GM19395 (cell line): ENCODE measurements at regions not wholly inside any gene's neighbourhood (a gene's known extent, or its start where the extent isn't known, plus 50 kb on each side); places are given as distances from the start of the nearest gene placed in this dataset.
"Not testable (repeated sequence)": the region's sequence is repeated elsewhere in the genome, so short reads cannot be mapped to it uniquely, and the experiment has no call there.

Experiments
- ATAC-seq: cut with Tn5 transposase; IDR thresholded peaks from one replicate; pipeline ENCODE4 v1.9.1; 2021; ENCODE audit warnings: mild to moderate bottlenecking, moderate library complexity; ENCODE audit not compliant: unreplicated experiment

- not testable (repeated sequence) for ATAC-seq
These were observed 231.5 kb downstream of the NPIPA7 start for GRCh38 chr16:16610389-16610967.

GRCh38 chr16:16613212-16613611, 234.3 kb downstream of the NPIPA7 start:
- ATAC-seq: not testable (repeated sequence)

GRCh38 chr16:16614484-16614883, 235.5 kb downstream of the NPIPA7 start:
- not testable (repeated sequence) for ATAC-seq

GRCh38 chr16:16618963-16619465, 240.1 kb downstream of the NPIPA7 start:
- not testable (repeated sequence) for ATAC-seq

- ATAC-seq: not testable (repeated sequence)
These were observed 245.4 kb downstream of the NPIPA7 start for GRCh38 chr16:16624367-16624766.

GRCh38 chr16:16625140-16625539, 246.2 kb downstream of the NPIPA7 start:
- not testable (repeated sequence) for ATAC-seq

GRCh38 chr16:16627865-16628264, 248.9 kb downstream of the NPIPA7 start:
- not testable (repeated sequence) for ATAC-seq

- ATAC-seq: not testable (repeated sequence)
These were observed 259.3 kb downstream of the NPIPA7 start for GRCh38 chr16:16638231-16638630.

- ATAC-seq: not testable (repeated sequence)
These were observed 259.8 kb downstream of the NPIPA7 start for GRCh38 chr16:16638714-16639113.

GRCh38 chr16:16643828-16644227, 264.9 kb downstream of the NPIPA7 start:
- not testable (repeated sequence) for ATAC-seq

- not testable (repeated sequence) for ATAC-seq
These were observed 269.1 kb downstream of the NPIPA7 start for GRCh38 chr16:16648002-16648401.

GRCh38 chr16:16672180-16672812, 293.4 kb downstream of the NPIPA7 start:
- ATAC-seq: not testable (repeated sequence)

GRCh38 chr16:16674820-16675219, 295.9 kb downstream of the NPIPA7 start:
- ATAC-seq: not testable (repeated sequence)

- not testable (repeated sequence) for ATAC-seq
These were observed 342.9 kb downstream of the NPIPA7 start for GRCh38 chr16:16721849-16722248.

GRCh38 chr16:16722666-16723065, 343.7 kb downstream of the NPIPA7 start:
- ATAC-seq: not testable (repeated sequence)

- ATAC-seq: not testable (repeated sequence)
These were observed 345.0 kb downstream of the NPIPA7 start for GRCh38 chr16:16723819-16724519.

- not testable (repeated sequence) for ATAC-seq
These were observed 348.1 kb downstream of the NPIPA7 start for GRCh38 chr16:16727048-16727447.

- not testable (repeated sequence) for ATAC-seq
These were observed 363.6 kb downstream of the NPIPA7 start for GRCh38 chr16:16742573-16742972.

GRCh38 chr16:16754992-16755667, 376.2 kb downstream of the NPIPA7 start:
- not testable (repeated sequence) for ATAC-seq

- no peak for ATAC-seq
These were observed 384.5 kb downstream of the NPIPA7 start for GRCh38 chr16:16763449-16763848.

- ATAC-seq: not testable (repeated sequence)
These were observed 391.8 kb downstream of the NPIPA7 start for GRCh38 chr16:16770717-16771116.
